ENCODE measurements at regions not wholly inside any gene's neighbourhood (a gene's known extent, or its start where the extent isn't known, plus 50 kb on each side); places are given as distances from the start of the nearest gene placed in this dataset.

DNA sequence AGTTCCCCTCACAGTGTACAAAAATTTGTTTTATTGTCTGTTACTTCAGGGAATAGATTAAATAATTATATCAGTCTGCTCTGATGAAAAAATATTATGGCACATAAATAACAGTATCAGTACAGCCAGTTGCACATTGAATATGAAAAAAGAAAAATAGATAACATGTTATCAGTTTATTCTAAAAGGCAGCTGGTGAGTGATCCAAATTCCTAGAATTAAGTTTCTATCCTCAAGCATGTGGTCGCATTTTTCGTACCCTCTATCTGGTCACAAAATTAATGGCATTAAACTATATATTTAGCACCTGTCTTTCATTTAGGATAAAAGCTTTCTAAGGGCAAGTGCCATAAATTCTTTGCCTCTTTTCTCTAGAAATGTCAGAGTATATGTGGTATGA is 944.8 kb upstream of the PCDH9 start (continued):
- TF ChIP-seq ZNF274 (IDR thresholded peaks at IDR 0.05; ENCODE audit: borderline replicate concordance, extremely low read depth, low read length): no peak
- no peak for TF ChIP-seq RNF2 (IDR thresholded peaks at IDR 0.05; ENCODE audit: borderline replicate concordance, low read depth, low read length, missing control alignments, poor library complexity, severe bottlenecking)
- TF ChIP-seq EZH2 (IDR thresholded peaks at IDR 0.05; ENCODE audit: low read depth, low read length, severe bottlenecking): no peak
- TF ChIP-seq YY1 (IDR thresholded peaks at IDR 0.05; ENCODE audit: low read depth, low read length): no peak

All from H1 (cell line).